T-helper 1 cell treated with Interleukin-12 subunit alpha and Interleukin-12 subunit beta and Interleukin-4 antibody, amounts not matched to agents 30 μg/mL and 1 μg/mL, for 36 hours (primary cell): ENCODE measurements at regions not wholly inside any gene's neighbourhood (a gene's known extent, or its start where the extent isn't known, plus 50 kb on each side); places are given as distances from the start of the nearest gene placed in this dataset.

Source experiments
- H3K27ac Mint-ChIP-seq: one replicate; pipeline ENCODE4 v1.8.0; 2021; ENCODE audit warnings: mild to moderate bottlenecking, mixed read lengths
- H3K27me3 Mint-ChIP-seq: one replicate; pipeline ENCODE4 v1.8.0; 2021; ENCODE audit warnings: low read depth, mixed read lengths
- H3K36me3 Mint-ChIP-seq: one replicate; pipeline ENCODE4 v1.8.0; 2021; ENCODE audit warnings: low read depth, mixed read lengths
- H3K4me1 Mint-ChIP-seq: one replicate; pipeline ENCODE4 v1.8.0; 2021; ENCODE audit warnings: low read depth, mixed read lengths
- H3K4me3 Mint-ChIP-seq: one replicate; pipeline ENCODE4 v1.8.0; 2021; ENCODE audit warnings: mild to moderate bottlenecking, moderate library complexity, mixed read lengths
- H3K9me3 Mint-ChIP-seq: one replicate; pipeline ENCODE4 v1.8.0; 2021; ENCODE audit warnings: mixed read lengths

GRCh38 chr17:77487677-77488530, 347.1 kb downstream of the SEC14L1 start:
- Mint-ChIP-seq H3K27me3 (no peaks in the 10 kb centered on the region), H3K27ac (no peak overlapping the region), H3K4me3 (no peak overlapping the region), H3K9me3 (no peaks in the 10 kb centered on the region), H3K4me1 (peaks cover 10% of the 10 kb centered on the region), H3K36me3 (peaks cover 21% of the 10 kb centered on the region)

GRCh38 chr17:77488531-77489238, 347.9 kb downstream of the SEC14L1 start:
- Mint-ChIP-seq H3K36me3 (peaks cover 22% of the 10 kb centered on the region), H3K27me3 (no peaks in the 10 kb centered on the region), H3K4me1 (peaks cover 8% of the 10 kb centered on the region), H3K27ac (no peak overlapping the region), H3K4me3 (no peak overlapping the region), H3K9me3 (no peaks in the 10 kb centered on the region)

- Mint-ChIP-seq H3K36me3 (peaks cover 22% of the 10 kb centered on the region), H3K4me1 (peaks cover 12% of the 10 kb centered on the region), H3K9me3 (no peaks in the 10 kb centered on the region), H3K27ac (no peak overlapping the region), H3K27me3 (no peaks in the 10 kb centered on the region), H3K4me3 (no peak overlapping the region)
Observed at GRCh38 chr17:77489239-77489892, 348.6 kb downstream of the SEC14L1 start.

- peaks cover 23% of the 10 kb centered on the region for H3K36me3 Mint-ChIP-seq
- H3K27me3 Mint-ChIP-seq, result no peaks in the 10 kb centered on the region
- peaks cover 13% of the 10 kb centered on the region for H3K4me1 Mint-ChIP-seq
- no peak overlapping the region for H3K27ac Mint-ChIP-seq
- H3K9me3 Mint-ChIP-seq, result no peaks in the 10 kb centered on the region
- no peak overlapping the region for H3K4me3 Mint-ChIP-seq
Observed at GRCh38 chr17:77489893-77490255, 349.1 kb downstream of the SEC14L1 start.

- H3K4me3 Mint-ChIP-seq, result no peak overlapping the region
- H3K4me1 Mint-ChIP-seq, result peaks cover 17% of the 10 kb centered on the region
- no peaks in the 10 kb centered on the region for H3K27me3 Mint-ChIP-seq
- H3K9me3 Mint-ChIP-seq, result no peaks in the 10 kb centered on the region
- peaks cover 29% of the 10 kb centered on the region for H3K36me3 Mint-ChIP-seq
- H3K27ac Mint-ChIP-seq, result no peak overlapping the region
Observed at GRCh38 chr17:77490361-77491183, 349.8 kb downstream of the SEC14L1 start.

- Mint-ChIP-seq H3K27me3 (no peaks in the 10 kb centered on the region), H3K4me3 (no peak overlapping the region), H3K27ac (peak overlapping the region; percentile 49), H3K36me3 (peaks cover 22% of the 10 kb centered on the region), H3K9me3 (no peaks in the 10 kb centered on the region), H3K4me1 (peaks cover 15% of the 10 kb centered on the region)
Observed at GRCh38 chr17:77491921-77492445, 351.2 kb downstream of the SEC14L1 start.

GRCh38 chr17:77492446-77493237, 351.9 kb downstream of the SEC14L1 start:
- Mint-ChIP-seq H3K4me3 (no peak overlapping the region), H3K4me1 (peaks cover 15% of the 10 kb centered on the region), H3K27ac (no peak overlapping the region)

GRCh38 chr17:77493238-77493820, 352.6 kb downstream of the SEC14L1 start:
- Mint-ChIP-seq H3K36me3 (peaks cover 19% of the 10 kb centered on the region), H3K27ac (no peak overlapping the region), H3K27me3 (no peaks in the 10 kb centered on the region), H3K9me3 (no peaks in the 10 kb centered on the region), H3K4me3 (no peak overlapping the region), H3K4me1 (peaks cover 15% of the 10 kb centered on the region)

More at GRCh38 chr17:77492446-77493237, 351.9 kb downstream of the SEC14L1 start:
- Mint-ChIP-seq H3K27me3 (no peaks in the 10 kb centered on the region), H3K9me3 (no peaks in the 10 kb centered on the region), H3K36me3 (peaks cover 22% of the 10 kb centered on the region)

GRCh38 chr17:77493901-77494663, 353.3 kb downstream of the SEC14L1 start:
- Mint-ChIP-seq H3K27me3 (no peaks in the 10 kb centered on the region), H3K27ac (peak overlapping the region; percentile 6), H3K4me3 (no peak overlapping the region), H3K36me3 (peaks cover 16% of the 10 kb centered on the region), H3K9me3 (no peaks in the 10 kb centered on the region), H3K4me1 (peaks cover 15% of the 10 kb centered on the region)

- Mint-ChIP-seq H3K4me3 (no peak overlapping the region), H3K4me1 (peaks cover 15% of the 10 kb centered on the region), H3K36me3 (peaks cover 21% of the 10 kb centered on the region), H3K9me3 (no peaks in the 10 kb centered on the region), H3K27ac (peak overlapping the region; percentile 74), H3K27me3 (no peaks in the 10 kb centered on the region)
Observed at GRCh38 chr17:77494664-77495435, 354.1 kb downstream of the SEC14L1 start.

GRCh38 chr17:77495575-77495974, 354.8 kb downstream of the SEC14L1 start:
- H3K27ac Mint-ChIP-seq, result no peak overlapping the region
- H3K9me3 Mint-ChIP-seq, result no peaks in the 10 kb centered on the region
- H3K36me3 Mint-ChIP-seq, result peaks cover 24% of the 10 kb centered on the region

GRCh38 chr17:77496401-77496801, 355.6 kb downstream of the SEC14L1 start:
- Mint-ChIP-seq H3K27me3 (no peaks in the 10 kb centered on the region), H3K27ac (no peak overlapping the region), H3K4me3 (no peak overlapping the region), H3K36me3 (peaks cover 29% of the 10 kb centered on the region), H3K9me3 (no peaks in the 10 kb centered on the region), H3K4me1 (peaks cover 16% of the 10 kb centered on the region)

More at GRCh38 chr17:77495575-77495974, 354.8 kb downstream of the SEC14L1 start:
- Mint-ChIP-seq H3K27me3 (no peaks in the 10 kb centered on the region), H3K4me1 (peaks cover 15% of the 10 kb centered on the region), H3K4me3 (no peak overlapping the region)
